Panc1 (cell line): ENCODE measurements at regions not wholly inside any gene's neighbourhood (a gene's known extent, or its start where the extent isn't known, plus 50 kb on each side); places are given as distances from the start of the nearest gene placed in this dataset.

ENCODE experiments used
- CTCF ChIP-seq: fragments of 450-650 bp; IDR thresholded peaks from 2 replicates; pipeline ENCODE4 v1.5.1; 2017; ENCODE audit warnings: mild to moderate bottlenecking
- POLR2AphosphoS5 ChIP-seq: IDR thresholded peaks from 2 replicates; pipeline ENCODE4 v1.6.1; 2012; ENCODE audit warnings: mild to moderate bottlenecking, low read depth, low read length, moderate library complexity
- SIN3A ChIP-seq: IDR thresholded peaks from 2 replicates; pipeline ENCODE4 v1.6.1; 2012; ENCODE audit warnings: low read depth, mild to moderate bottlenecking, low read length, moderate library complexity, borderline replicate concordance; ENCODE audit not compliant: insufficient read depth

- TF ChIP-seq CTCF (no peak), POLR2AphosphoS5 (no peak), SIN3A (no peak)
Measured at GRCh38 chr7:124635416-124635815, 130.2 kb downstream of the GPR37 start.
